Activated B cell treated with CpG ODN at 0.5 μM for 24 hours (primary cell): ENCODE measurements at regions not wholly inside any gene's neighbourhood (a gene's known extent, or its start where the extent isn't known, plus 50 kb on each side); places are given as distances from the start of the nearest gene placed in this dataset.

Experiments
- ATAC-seq: fragments of 200-7000 bp; cut with Tn5 transposase; one replicate; pipeline ENCODE4 v1.10.0; 2021; ENCODE audit warnings: low read depth, mild to moderate bottlenecking, moderate library complexity
- CTCF ChIA-PET: fragments of 350-600 bp; sonication (Branson Sonifier 250); formaldehyde crosslinking; loops from one replicate; lab custom pipeline; 2021; ENCODE audit warnings: antibody characterized with exemption; lab: Charles Lee
- POLR2A ChIA-PET: fragments of 350-600 bp; sonication (Branson Sonifier 250); formaldehyde crosslinking; loops from one replicate; lab custom pipeline; 2021; ENCODE audit warnings: antibody characterized with exemption; lab: Charles Lee
- DNase-seq: peaks from one replicate; pipeline ENCODE4 v3.0.0; 2022
- H3K27ac Mint-ChIP-seq: one replicate; pipeline ENCODE4 v1.8.0; 2020; ENCODE audit warnings: mixed read lengths
- H3K27me3 Mint-ChIP-seq: one replicate; pipeline ENCODE4 v1.8.0; 2021; ENCODE audit warnings: mixed read lengths
- H3K36me3 Mint-ChIP-seq: one replicate; pipeline ENCODE4 v1.8.0; 2021; ENCODE audit warnings: low read depth, mixed read lengths
- H3K4me1 Mint-ChIP-seq: one replicate; pipeline ENCODE4 v1.8.0; 2021; ENCODE audit warnings: mixed read lengths
- H3K4me3 Mint-ChIP-seq: one replicate; pipeline ENCODE4 v1.8.0; 2020; ENCODE audit warnings: mild to moderate bottlenecking, mixed read lengths
- H3K9me3 Mint-ChIP-seq: one replicate; pipeline ENCODE4 v1.8.0; 2020; ENCODE audit warnings: mixed read lengths
- intact Hi-C: fragments of 100-400 bp; cut with micrococcal nuclease; formaldehyde crosslinking; loops from one replicate; pipeline ENCODE4 v1.15.1; 2024
- TF ChIP-seq, protein P1 (sequence below): fragments of 200-600 bp; IDR thresholded peaks from one replicate; pipeline ENCODE4 v1.8.0; 2022; ENCODE audit warnings: antibody characterized with exemption, mild to moderate bottlenecking

GRCh38 chr15:81947548-81947947 is 98.3 kb downstream of the MEX3B start:
- Mint-ChIP-seq H3K4me1 (peaks cover 2% of the 10 kb centered on the region), H3K9me3 (no peaks in the 10 kb centered on the region), H3K27me3 (peaks cover 3% of the 10 kb centered on the region), H3K27ac (no peak overlapping the region), H3K4me3 (no peak overlapping the region), H3K36me3 (no peaks in the 10 kb centered on the region)
- POLR2A ChIA-PET, result no interaction called here
- intact Hi-C loops, result no loop called here
- CTCF ChIA-PET, result no interaction called here
- DNase-seq (no peak), ATAC-seq (no peak)
- TF ChIP-seq, protein P1, sequence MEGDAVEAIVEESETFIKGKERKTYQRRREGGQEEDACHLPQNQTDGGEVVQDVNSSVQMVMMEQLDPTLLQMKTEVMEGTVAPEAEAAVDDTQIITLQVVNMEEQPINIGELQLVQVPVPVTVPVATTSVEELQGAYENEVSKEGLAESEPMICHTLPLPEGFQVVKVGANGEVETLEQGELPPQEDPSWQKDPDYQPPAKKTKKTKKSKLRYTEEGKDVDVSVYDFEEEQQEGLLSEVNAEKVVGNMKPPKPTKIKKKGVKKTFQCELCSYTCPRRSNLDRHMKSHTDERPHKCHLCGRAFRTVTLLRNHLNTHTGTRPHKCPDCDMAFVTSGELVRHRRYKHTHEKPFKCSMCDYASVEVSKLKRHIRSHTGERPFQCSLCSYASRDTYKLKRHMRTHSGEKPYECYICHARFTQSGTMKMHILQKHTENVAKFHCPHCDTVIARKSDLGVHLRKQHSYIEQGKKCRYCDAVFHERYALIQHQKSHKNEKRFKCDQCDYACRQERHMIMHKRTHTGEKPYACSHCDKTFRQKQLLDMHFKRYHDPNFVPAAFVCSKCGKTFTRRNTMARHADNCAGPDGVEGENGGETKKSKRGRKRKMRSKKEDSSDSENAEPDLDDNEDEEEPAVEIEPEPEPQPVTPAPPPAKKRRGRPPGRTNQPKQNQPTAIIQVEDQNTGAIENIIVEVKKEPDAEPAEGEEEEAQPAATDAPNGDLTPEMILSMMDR, result no peak

DNA sequence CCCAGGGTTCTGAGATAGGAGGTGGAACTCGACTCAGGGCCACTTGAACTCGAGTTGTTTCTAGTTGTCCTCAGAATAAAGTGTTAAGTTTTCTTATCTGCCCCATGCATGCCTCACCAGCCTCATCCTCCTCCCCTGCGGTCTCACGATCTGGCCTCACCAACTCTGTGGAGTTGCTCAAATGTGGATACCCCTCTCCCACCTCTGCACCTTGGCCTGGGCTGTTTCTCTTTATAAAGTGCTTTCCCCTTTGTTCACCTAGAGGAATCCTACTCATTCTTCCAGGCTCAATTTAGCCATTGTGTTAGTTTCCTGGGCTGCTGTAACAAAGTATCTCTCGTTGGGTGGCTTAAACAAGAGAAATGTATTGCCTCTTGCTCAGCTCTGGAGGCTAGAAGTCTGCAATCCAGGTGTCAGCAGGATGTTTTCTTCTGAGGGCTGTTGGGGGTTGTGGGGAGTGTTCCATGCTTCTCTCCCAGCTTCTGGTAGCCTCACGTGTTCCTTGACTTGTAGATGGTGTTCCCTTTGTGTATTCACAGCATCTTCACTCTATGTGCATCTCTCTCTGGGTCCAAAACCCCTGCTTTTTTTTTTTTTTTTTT is 100.7 kb downstream of the MEX3B start:
- Mint-ChIP-seq H3K36me3 (no peaks in the 10 kb centered on the region), H3K27me3 (peaks cover 4% of the 10 kb centered on the region), H3K9me3 (peaks cover 4% of the 10 kb centered on the region), H3K27ac (no peak overlapping the region), H3K4me3 (no peak overlapping the region), H3K4me1 (peaks cover 2% of the 10 kb centered on the region)
- CTCF ChIA-PET, result no interaction called here
- POLR2A ChIA-PET, result no interaction called here
- no peak for ATAC-seq
- no peak for DNase-seq
- TF ChIP-seq, protein P1, result no peak
- intact Hi-C loops, result no loop called here

- Mint-ChIP-seq H3K4me1 (no peaks in the 10 kb centered on the region), H3K9me3 (peaks cover 8% of the 10 kb centered on the region), H3K36me3 (no peaks in the 10 kb centered on the region), H3K4me3 (no peak overlapping the region), H3K27ac (no peak overlapping the region), H3K27me3 (peaks cover 4% of the 10 kb centered on the region)
- TF ChIP-seq, protein P1, result no peak
- POLR2A ChIA-PET, result no interaction called here
- ATAC-seq (no peak), DNase-seq (no peak)
- CTCF ChIA-PET, result no interaction called here
- intact Hi-C loops, result no loop called here
Observed at GRCh38 chr15:81942655-81943195, 103.1 kb downstream of the MEX3B start.

DNA sequence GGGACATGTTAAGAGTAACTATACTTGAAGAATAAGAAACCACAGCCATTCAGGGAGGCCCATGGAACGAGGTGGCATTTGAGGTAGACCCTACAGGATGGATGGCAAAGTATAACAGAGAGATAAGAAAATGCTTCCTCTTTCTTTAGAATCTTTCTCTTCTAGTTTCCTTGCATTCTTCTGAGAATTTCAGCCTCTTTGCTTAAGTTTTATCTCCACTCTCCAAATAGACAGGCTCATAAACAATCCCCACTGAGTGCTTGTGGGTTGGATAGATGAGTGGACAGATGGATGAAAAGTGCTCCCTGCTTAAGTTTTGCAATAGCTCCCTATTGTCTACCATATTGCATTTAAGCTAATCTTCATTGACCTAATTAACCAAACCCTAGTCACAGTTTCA is 103.7 kb downstream of the MEX3B start:
- intact Hi-C loops, result no loop called here
- Mint-ChIP-seq H3K4me3 (no peak overlapping the region), H3K27ac (no peak overlapping the region), H3K36me3 (no peaks in the 10 kb centered on the region), H3K9me3 (peaks cover 8% of the 10 kb centered on the region), H3K27me3 (peaks cover 4% of the 10 kb centered on the region), H3K4me1 (no peaks in the 10 kb centered on the region)
- ChIA-PET POLR2A (no interaction called here), CTCF (no interaction called here)
- ATAC-seq (no peak), DNase-seq (no peak)
- TF ChIP-seq, protein P1, result no peak

- Mint-ChIP-seq H3K27ac (no peak overlapping the region), H3K4me3 (no peak overlapping the region), H3K9me3 (peaks cover 8% of the 10 kb centered on the region), H3K27me3 (peaks cover 4% of the 10 kb centered on the region), H3K4me1 (no peaks in the 10 kb centered on the region), H3K36me3 (no peaks in the 10 kb centered on the region)
- ChIA-PET CTCF (interaction anchor here (0.7 kb wide), 1 partner anchor 461 kb away, joined by 4 read pairs; no protein-coding TSS in a partner anchor), POLR2A (no interaction called here)
- no peak for DNase-seq
- TF ChIP-seq, protein P1, result no peak
- intact Hi-C loops, result no loop called here
- ATAC-seq, result no peak
Observed at GRCh38 chr15:81941479-81941878, 104.3 kb downstream of the MEX3B start.
